Upper lobe of left lung (tissue), 4 donors: ENCODE measurements at regions not wholly inside any gene's neighbourhood (a gene's known extent, or its start where the extent isn't known, plus 50 kb on each side); places are given as distances from the start of the nearest gene placed in this dataset.

Experiments
- EP300 ChIP-seq, 4 donors: sonication (generic); formaldehyde crosslinking; IDR thresholded peaks; one replicate each; pipeline ENCODE4 v1.5.1; 2017; ENCODE audit warnings: antibody characterized with exemption in 4 of 4, control low read depth in 2 of 4
- POLR2A ChIP-seq, 4 donors: fragments of 450-650 bp; IDR thresholded peaks; one replicate each; pipeline ENCODE4 v1.5.1; 2016 to 2017; ENCODE audit warnings: antibody characterized with exemption in 4 of 4, mild to moderate bottlenecking in 2 of 4
- POLR2AphosphoS5 ChIP-seq, 2 donors: sonication (generic); formaldehyde crosslinking; IDR thresholded peaks; one replicate each; pipeline ENCODE4 v1.5.1; 2017; ENCODE audit warnings: antibody characterized with exemption in 2 of 2
- TF ChIP-seq, protein P1 (sequence below), 6 experiments: fragments of 450-650 bp in 4 of 6; fragments of 200-600 bp in 2 of 6; sonication (generic) in 2 of 6; IDR thresholded peaks; one replicate each; pipeline ENCODE4 v1.5.1; 2016 to 2019; ENCODE audit warnings: antibody characterized with exemption in 6 of 6

DNA sequence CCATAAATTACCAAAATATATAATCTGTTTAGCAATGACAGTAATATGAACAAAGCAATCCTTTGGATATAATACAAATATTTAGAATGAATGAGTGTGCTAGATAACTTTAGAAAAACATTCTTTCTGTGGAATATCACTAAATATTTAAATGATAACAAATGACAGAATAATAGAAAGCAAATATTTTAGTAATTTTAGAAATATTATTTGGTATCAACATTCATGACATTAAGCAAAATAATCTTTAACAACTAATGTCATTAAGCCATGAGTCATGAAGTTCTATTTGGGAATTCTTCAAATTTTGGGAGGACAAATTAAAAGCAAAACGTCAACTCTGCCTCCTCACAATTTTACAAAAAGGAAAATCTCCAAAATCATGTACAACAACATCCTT is 844.8 kb upstream of the LRRN3 start:
- TF ChIP-seq POLR2A (IDR thresholded peaks at IDR 0.05) (no peak), POLR2AphosphoS5 (IDR thresholded peaks at IDR 0.05) (no peak), EP300 (IDR thresholded peaks at IDR 0.05) (no peak)
- TF ChIP-seq, protein P1, sequence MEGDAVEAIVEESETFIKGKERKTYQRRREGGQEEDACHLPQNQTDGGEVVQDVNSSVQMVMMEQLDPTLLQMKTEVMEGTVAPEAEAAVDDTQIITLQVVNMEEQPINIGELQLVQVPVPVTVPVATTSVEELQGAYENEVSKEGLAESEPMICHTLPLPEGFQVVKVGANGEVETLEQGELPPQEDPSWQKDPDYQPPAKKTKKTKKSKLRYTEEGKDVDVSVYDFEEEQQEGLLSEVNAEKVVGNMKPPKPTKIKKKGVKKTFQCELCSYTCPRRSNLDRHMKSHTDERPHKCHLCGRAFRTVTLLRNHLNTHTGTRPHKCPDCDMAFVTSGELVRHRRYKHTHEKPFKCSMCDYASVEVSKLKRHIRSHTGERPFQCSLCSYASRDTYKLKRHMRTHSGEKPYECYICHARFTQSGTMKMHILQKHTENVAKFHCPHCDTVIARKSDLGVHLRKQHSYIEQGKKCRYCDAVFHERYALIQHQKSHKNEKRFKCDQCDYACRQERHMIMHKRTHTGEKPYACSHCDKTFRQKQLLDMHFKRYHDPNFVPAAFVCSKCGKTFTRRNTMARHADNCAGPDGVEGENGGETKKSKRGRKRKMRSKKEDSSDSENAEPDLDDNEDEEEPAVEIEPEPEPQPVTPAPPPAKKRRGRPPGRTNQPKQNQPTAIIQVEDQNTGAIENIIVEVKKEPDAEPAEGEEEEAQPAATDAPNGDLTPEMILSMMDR (IDR thresholded peaks at IDR 0.05): no peak
